Transverse colon (tissue), 4 donors: ENCODE measurements at regions not wholly inside any gene's neighbourhood (a gene's known extent, or its start where the extent isn't known, plus 50 kb on each side); places are given as distances from the start of the nearest gene placed in this dataset.

ENCODE experiments used
- DNase-seq: peaks from one replicate; pipeline ENCODE4 v3.0.0-alpha.2; 2019
- H3K27ac ChIP-seq, 4 donors: fragments of 200-600 bp; sonication (generic); 2 replicates each; pipeline ENCODE4 v1.5.1; 2016 to 2018; ENCODE audit warnings: inconsistent platforms in 4 of 4
- H3K27me3 ChIP-seq: fragments of 200-600 bp; sonication (generic); 2 replicates; pipeline ENCODE4 v1.5.1; 2017; ENCODE audit warnings: inconsistent platforms
- H3K36me3 ChIP-seq, 4 donors: fragments of 200-600 bp; sonication (generic); 2 replicates each; pipeline ENCODE4 v1.5.1; 2017 to 2019; ENCODE audit warnings: inconsistent platforms in 4 of 4
- H3K4me1 ChIP-seq, 4 donors: fragments of 200-600 bp; sonication (generic); 2 replicates each; pipeline ENCODE4 v1.5.1; 2017 to 2020; ENCODE audit warnings: inconsistent platforms in 4 of 4
- H3K4me3 ChIP-seq, 4 donors: fragments of 200-600 bp; sonication (generic); 1 replicate in 1 of 4; 2 replicates in 3 of 4; pipeline versions ENCODE4 v1.5.1 to v1.6.1; 2017 to 2019; ENCODE audit warnings: inconsistent platforms in 4 of 4
- H3K9me3 ChIP-seq, 2 donors: fragments of 200-600 bp; sonication (generic); 2 replicates each; pipeline ENCODE4 v1.5.1; 2017 to 2019; ENCODE audit warnings: inconsistent platforms in 2 of 2
- EP300 ChIP-seq: sonication (generic); formaldehyde crosslinking; IDR thresholded peaks from one replicate; pipeline ENCODE4 v1.6.1; 2017; ENCODE audit warnings: antibody characterized with exemption, low read depth
- POLR2A ChIP-seq: fragments of 450-650 bp; IDR thresholded peaks from one replicate; pipeline ENCODE4 v1.6.1; 2016; ENCODE audit warnings: antibody characterized with exemption, mild to moderate bottlenecking, moderate library complexity
- POLR2AphosphoS5 ChIP-seq, 3 donors: sonication (generic); formaldehyde crosslinking; IDR thresholded peaks; one replicate each; pipeline ENCODE4 v1.6.1; 2016; ENCODE audit warnings: antibody characterized with exemption in 3 of 3
- WGBS, 2 donors: methylation state at CpG; one replicate each; pipeline ENCODE4 v1.1.5; 2018; ENCODE audit warnings: low coverage in 1 of 2; 5-methylcytosine and 5-hydroxymethylcytosine counted together
- in situ Hi-C, 4 donors: fragments of 200-750 bp; cut with MboI; loops; one replicate each; pipeline versions ENCODE4 v1.15.0 to v1.15.1; 2017; ENCODE audit warnings: low sequenced_read_pairs in 3 of 4, low pct_ligation_motif_present in 1 of 4, low pct_unique_long_range_greater_than_20kb in 1 of 4
- intact Hi-C: fragments of 100-400 bp; cut with DNase I; formaldehyde crosslinking; loops from one replicate; pipeline ENCODE4 v1.15.1; 2023; ENCODE audit warnings: low total_unique reads
- TF ChIP-seq, protein P1 (sequence below), 5 experiments: fragments of 200-600 bp in 3 of 5; fragments of 450-650 bp in 2 of 5; sonication (generic) in 3 of 5; IDR thresholded peaks; 1 replicate in 2 of 5; 2 replicates in 3 of 5; pipeline ENCODE4 v1.5.1; 2016 to 2017; ENCODE audit warnings: antibody characterized with exemption in 5 of 5, inconsistent platforms in 3 of 5, mild to moderate bottlenecking in 2 of 5, moderate library complexity in 1 of 5

DNA sequence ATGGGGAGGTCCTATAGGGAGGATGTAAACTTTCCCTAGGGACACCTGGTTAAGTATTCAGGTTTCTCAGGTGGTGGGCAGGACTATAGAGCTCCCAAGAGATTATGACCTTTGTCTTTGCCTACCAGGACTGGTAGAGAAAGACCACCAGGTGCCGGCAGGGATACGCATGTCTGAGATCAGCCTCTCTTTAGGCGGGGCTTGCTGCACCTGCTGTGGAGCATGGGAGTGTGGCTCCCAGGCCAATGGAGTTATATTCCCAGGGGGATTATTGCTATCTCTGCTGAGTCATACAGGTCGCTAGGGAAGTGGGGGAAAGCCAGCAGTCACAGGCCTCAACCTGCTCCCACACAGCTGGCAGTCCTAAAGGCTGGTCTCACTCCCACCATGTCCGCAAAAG lies 280.5 kb upstream of the MMS22L start:
- no peaks in the 10 kb centered on the region for H3K9me3 ChIP-seq
- TF ChIP-seq POLR2AphosphoS5 (IDR thresholded peaks at IDR 0.05) = no peak
- TF ChIP-seq, protein P1, sequence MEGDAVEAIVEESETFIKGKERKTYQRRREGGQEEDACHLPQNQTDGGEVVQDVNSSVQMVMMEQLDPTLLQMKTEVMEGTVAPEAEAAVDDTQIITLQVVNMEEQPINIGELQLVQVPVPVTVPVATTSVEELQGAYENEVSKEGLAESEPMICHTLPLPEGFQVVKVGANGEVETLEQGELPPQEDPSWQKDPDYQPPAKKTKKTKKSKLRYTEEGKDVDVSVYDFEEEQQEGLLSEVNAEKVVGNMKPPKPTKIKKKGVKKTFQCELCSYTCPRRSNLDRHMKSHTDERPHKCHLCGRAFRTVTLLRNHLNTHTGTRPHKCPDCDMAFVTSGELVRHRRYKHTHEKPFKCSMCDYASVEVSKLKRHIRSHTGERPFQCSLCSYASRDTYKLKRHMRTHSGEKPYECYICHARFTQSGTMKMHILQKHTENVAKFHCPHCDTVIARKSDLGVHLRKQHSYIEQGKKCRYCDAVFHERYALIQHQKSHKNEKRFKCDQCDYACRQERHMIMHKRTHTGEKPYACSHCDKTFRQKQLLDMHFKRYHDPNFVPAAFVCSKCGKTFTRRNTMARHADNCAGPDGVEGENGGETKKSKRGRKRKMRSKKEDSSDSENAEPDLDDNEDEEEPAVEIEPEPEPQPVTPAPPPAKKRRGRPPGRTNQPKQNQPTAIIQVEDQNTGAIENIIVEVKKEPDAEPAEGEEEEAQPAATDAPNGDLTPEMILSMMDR (IDR thresholded peaks at IDR 0.05) = no peak
- TF ChIP-seq EP300 = no peak
- no peak for TF ChIP-seq POLR2A
- H3K36me3 ChIP-seq = no peaks in the 10 kb centered on the region
- H3K4me3 ChIP-seq = no peak overlapping the region
- 80% methylated on average over 5 of the region's 5 CpGs; no CpG with 5 or more reads in 1 of the 2 donors for WGBS, 2 donors
- in situ Hi-C loops (no loop called here), intact Hi-C loops (no loop called here)
- no peak for DNase-seq
- no peaks in the 10 kb centered on the region for H3K4me1 ChIP-seq
- H3K27me3 ChIP-seq = no peaks in the 10 kb centered on the region
- no peak overlapping the region for H3K27ac ChIP-seq

DNA sequence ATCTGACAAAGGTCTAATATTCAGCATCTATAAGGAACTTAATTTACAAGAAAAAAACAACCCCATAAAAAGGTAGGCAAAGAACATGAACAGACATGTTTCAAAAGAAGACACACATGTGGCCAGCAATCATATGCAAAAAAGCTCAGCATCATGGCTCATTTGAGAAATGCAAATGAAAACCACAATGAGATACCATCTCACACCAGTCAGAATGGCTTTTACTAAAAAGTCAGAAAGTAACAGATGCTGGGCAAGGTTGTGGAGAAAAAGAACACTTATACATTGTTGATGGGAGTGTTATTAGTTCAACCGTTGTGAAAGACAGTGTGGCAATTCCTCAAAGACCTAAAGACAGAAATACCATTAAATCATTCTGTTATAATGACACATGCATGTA lies 289.9 kb upstream of the MMS22L start:
- Histone ChIP-seq H3K36me3 (no peaks in the 10 kb centered on the region), H3K27me3 (no peaks in the 10 kb centered on the region), H3K4me3 (no peak overlapping the region), H3K27ac (no peak overlapping the region), H3K9me3 (no peaks in the 10 kb centered on the region), H3K4me1 (no peaks in the 10 kb centered on the region)
- in situ Hi-C loops = no loop called here
- no peak for DNase-seq
- 62 to 71% methylated on average over 1 of the region's 1 CpG for WGBS, 2 donors
- intact Hi-C loops = no loop called here
- TF ChIP-seq EP300 = no peak
- no peak for TF ChIP-seq POLR2AphosphoS5 (IDR thresholded peaks at IDR 0.05)
- no peak for TF ChIP-seq POLR2A
- TF ChIP-seq, protein P1 (IDR thresholded peaks at IDR 0.05) = no peak

DNA sequence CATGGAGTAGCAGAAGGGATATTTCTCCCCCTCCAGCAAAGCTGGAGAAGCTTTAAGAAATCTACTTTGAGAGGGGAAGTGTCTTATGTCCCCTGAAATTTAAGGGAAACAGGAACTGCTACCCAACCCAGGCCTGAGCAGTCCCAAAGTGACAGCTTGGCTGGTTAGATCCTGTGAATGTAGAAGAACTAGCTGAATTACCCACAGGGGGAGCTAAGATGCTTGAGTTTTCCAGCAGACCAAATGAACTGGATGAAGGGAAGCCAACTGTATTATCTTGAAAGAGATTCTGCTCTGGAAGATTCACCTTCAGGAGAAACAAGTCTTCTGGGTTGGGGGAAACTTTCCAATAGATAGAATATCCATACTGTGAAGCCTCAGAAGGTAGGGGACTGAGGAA lies 303.3 kb upstream of the MMS22L start:
- in situ Hi-C loops = no loop called here
- no peak for DNase-seq
- Histone ChIP-seq H3K27me3 (no peaks in the 10 kb centered on the region), H3K36me3 (no peaks in the 10 kb centered on the region), H3K27ac (no peak overlapping the region), H3K9me3 (no peaks in the 10 kb centered on the region), H3K4me1 (no peaks in the 10 kb centered on the region), H3K4me3 (no peak overlapping the region)
- intact Hi-C loops = no loop called here
- TF ChIP-seq, protein P1 (IDR thresholded peaks at IDR 0.05) = no peak
- no peak for TF ChIP-seq EP300
- no peak for TF ChIP-seq POLR2A
- TF ChIP-seq POLR2AphosphoS5 (IDR thresholded peaks at IDR 0.05) = no peak

DNA sequence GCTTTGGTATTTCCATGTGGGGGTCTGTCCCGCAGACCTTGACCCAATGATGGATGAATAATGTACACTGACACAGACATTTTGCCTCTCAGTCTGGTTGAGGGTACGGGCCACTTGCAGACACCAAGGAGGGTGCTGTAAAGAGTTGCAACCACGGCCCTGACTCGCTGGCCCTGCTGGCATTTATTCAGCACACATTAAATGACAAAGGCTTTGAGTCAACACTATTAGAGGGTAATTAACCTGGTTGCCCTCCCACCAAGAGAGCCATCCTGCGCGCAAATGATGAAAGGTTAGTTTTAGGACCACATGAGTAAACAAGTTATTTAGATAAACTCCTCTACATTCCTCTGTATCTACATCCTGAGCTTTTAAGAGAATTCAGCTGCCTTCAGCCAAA lies 308.9 kb upstream of the MMS22L start:
- intact Hi-C loops = no loop called here
- TF ChIP-seq EP300 (no peak), POLR2AphosphoS5 (IDR thresholded peaks at IDR 0.05) (no peak), POLR2A (no peak)
- TF ChIP-seq, protein P1 (IDR thresholded peaks at IDR 0.05) = no peak
- Histone ChIP-seq H3K9me3 (no peaks in the 10 kb centered on the region), H3K4me3 (no peak overlapping the region), H3K36me3 (no peaks in the 10 kb centered on the region), H3K27ac (no peak overlapping the region), H3K27me3 (no peaks in the 10 kb centered on the region), H3K4me1 (no peaks in the 10 kb centered on the region)
- in situ Hi-C loops = no loop called here
- WGBS, 2 donors = 36 to 61% methylated on average over 2 to 6 of the region's 6 CpGs
- DNase-seq = no peak
